SK-N-MC (cell line): ENCODE measurements at regions not wholly inside any gene's neighbourhood (a gene's known extent, or its start where the extent isn't known, plus 50 kb on each side); places are given as distances from the start of the nearest gene placed in this dataset.
"Not testable (repeated sequence)": the region's sequence is repeated elsewhere in the genome, so short reads cannot be mapped to it uniquely, and the experiment has no call there.

Experiments
- EZH2 ChIP-seq: fragments of 200-600 bp; sonication (generic); IDR thresholded peaks from one replicate; pipeline ENCODE4 v1.6.1; 2017; ENCODE audit warnings: antibody characterized with exemption
- POLR2AphosphoS5 ChIP-seq: IDR thresholded peaks from 2 replicates; pipeline ENCODE4 v1.6.1; 2012; ENCODE audit warnings: mild to moderate bottlenecking, low read depth, low read length, borderline replicate concordance

- not testable (repeated sequence) for TF ChIP-seq EZH2, POLR2AphosphoS5
Measured at GRCh38 chr3:51599638-51600037, 61.1 kb downstream of the RAD54L2 start.
